ENCODE measurements at regions not wholly inside any gene's neighbourhood (a gene's known extent, or its start where the extent isn't known, plus 50 kb on each side); places are given as distances from the start of the nearest gene placed in this dataset.

GRCh38 chr10:36092116-36092515 is 450.0 kb upstream of the FZD8 start:
- DNase-seq (ENCODE audit: low read depth, low spot score) (no peak), ATAC-seq (no peak)
- H4K20me1 ChIP-seq (ENCODE audit: insufficient read depth): no peaks in the 10 kb centered on the region
- no peaks in the 10 kb centered on the region for H3K36me3 ChIP-seq (ENCODE audit: control insufficient read depth in 1 of 2, insufficient read depth in 2 of 2, low read length in 2 of 2)
- H3K27ac ChIP-seq (ENCODE audit: low read depth, low read length): no peak overlapping the region
- no peak overlapping the region for H3K9ac ChIP-seq (ENCODE audit: low read length)
- H2AFZ ChIP-seq (ENCODE audit: low read depth, low read length, poor library complexity, severe bottlenecking): no peak overlapping the region
- no peaks in the 10 kb centered on the region for H3K27me3 ChIP-seq (ENCODE audit: insufficient read depth, low read length)
- RAD21 ChIA-PET (ENCODE audit: low non-redundant PET in 1 of 2, low total read pairs in 2 of 2, uncharacterized antibody in 2 of 2, unreplicated experiment in 2 of 2): no interaction called here
- H3K4me1 ChIP-seq (ENCODE audit: control insufficient read depth in 1 of 2, insufficient read depth in 2 of 2, low read length in 2 of 2): no peaks in the 10 kb centered on the region
- CTCF ChIA-PET: no interaction called here
- H3K9me3 ChIP-seq (ENCODE audit: control insufficient read depth in 1 of 2, insufficient read depth in 1 of 2, low read depth in 1 of 2, low read length in 2 of 2): peaks cover 0 to 13% of the 10 kb centered on the region in 2 experiments; a peak in 2 of 4 replicates
- H3K4me3 ChIP-seq (replicated peaks in 1 of 2; ENCODE audit: low read depth in 1 of 2, low read length in 2 of 2): no peak overlapping the region
- POLR2A ChIA-PET: no interaction called here
- no peaks in the 10 kb centered on the region for H3K9me2 ChIP-seq (ENCODE audit: insufficient read depth)
- TF ChIP-seq EGR1 (IDR thresholded peaks at IDR 0.05; ENCODE audit: low read depth) (no peak), SIN3A (IDR thresholded peaks at IDR 0.05; ENCODE audit: low read depth) (no peak), ZNF274 (IDR thresholded peaks at IDR 0.05; ENCODE audit: low read depth, low read length) (no peak), SRF (IDR thresholded peaks at IDR 0.05; ENCODE audit: low read depth) (no peak), YY1 (IDR thresholded peaks at IDR 0.05; ENCODE audit: extremely low read depth, insufficient replicate concordance, low read depth, low read length) (no peak), TCF7L2 (IDR thresholded peaks at IDR 0.05; ENCODE audit: borderline replicate concordance, extremely low read depth, insufficient read depth, insufficient read length) (no peak), POLR2AphosphoS5 (IDR thresholded peaks at IDR 0.05; ENCODE audit: low read depth, low read length) (no peak), EZH2phosphoT487 (IDR thresholded peaks at IDR 0.05; ENCODE audit: borderline replicate concordance) (no peak)
- no peak overlapping the region for H3K4me2 ChIP-seq (ENCODE audit: low read length)
- intact Hi-C loops (cut with micrococcal nuclease): no loop called here
- H3K79me2 ChIP-seq (ENCODE audit: insufficient read depth, low read length): no peaks in the 10 kb centered on the region
- BruUV-seq (replicated peaks): no TSS peak

- no peaks in the 10 kb centered on the region for H3K4me1 ChIP-seq (ENCODE audit: control insufficient read depth in 1 of 2, insufficient read depth in 2 of 2, low read length in 2 of 2)
- intact Hi-C loops (cut with micrococcal nuclease): no loop called here
- no peak overlapping the region for H3K27ac ChIP-seq (ENCODE audit: low read depth, low read length)
- H3K27me3 ChIP-seq (ENCODE audit: insufficient read depth, low read length): no peaks in the 10 kb centered on the region
- no peak for DNase-seq (ENCODE audit: low read depth, low spot score)
- H3K9me2 ChIP-seq (ENCODE audit: insufficient read depth): no peaks in the 10 kb centered on the region
- H3K9ac ChIP-seq (ENCODE audit: low read length): no peak overlapping the region
- H3K36me3 ChIP-seq (ENCODE audit: control insufficient read depth in 1 of 2, insufficient read depth in 2 of 2, low read length in 2 of 2): no peaks in the 10 kb centered on the region
- ChIA-PET RAD21 (ENCODE audit: low non-redundant PET in 1 of 2, low total read pairs in 2 of 2, uncharacterized antibody in 2 of 2, unreplicated experiment in 2 of 2) (no interaction called here), POLR2A (no interaction called here), CTCF (no interaction called here)
- H4K20me1 ChIP-seq (ENCODE audit: insufficient read depth): no peaks in the 10 kb centered on the region
- no peak for TF ChIP-seq EZH2phosphoT487 (IDR thresholded peaks at IDR 0.05; ENCODE audit: borderline replicate concordance)
- TF ChIP-seq EZH2 (IDR thresholded peaks at IDR 0.05): no peak
- no peak for TF ChIP-seq FOSL1 (IDR thresholded peaks at IDR 0.05; ENCODE audit: low read depth)
- no peak for TF ChIP-seq REST (IDR thresholded peaks at IDR 0.05; ENCODE audit: low read depth)
- TF ChIP-seq POLR2A (IDR thresholded peaks at IDR 0.05; ENCODE audit: borderline replicate concordance, extremely low read depth, insufficient read depth, insufficient read length): no peak
- H3K9me3 ChIP-seq (ENCODE audit: control insufficient read depth in 1 of 2, insufficient read depth in 1 of 2, low read depth in 1 of 2, low read length in 2 of 2): peaks cover 0 to 13% of the 10 kb centered on the region in 2 experiments; a peak in 3 of 4 replicates
- no peak overlapping the region for H2AFZ ChIP-seq (ENCODE audit: low read depth, low read length, poor library complexity, severe bottlenecking)
- no TSS peak for BruUV-seq (replicated peaks)
- no peak overlapping the region for H3K4me2 ChIP-seq (ENCODE audit: low read length)
- H3K4me3 ChIP-seq (replicated peaks in 1 of 2; ENCODE audit: low read depth in 1 of 2, low read length in 2 of 2): no peak overlapping the region
- H3K79me2 ChIP-seq (ENCODE audit: insufficient read depth, low read length): no peaks in the 10 kb centered on the region
- no peak for ATAC-seq
Observed at GRCh38 chr10:36091007-36091406, 448.9 kb upstream of the FZD8 start.
